Ishikawa (cell line): ENCODE measurements at regions not wholly inside any gene's neighbourhood (a gene's known extent, or its start where the extent isn't known, plus 50 kb on each side); places are given as distances from the start of the nearest gene placed in this dataset.

Experiments
- CEBPB ChIP-seq: IDR thresholded peaks from 2 replicates; pipeline ENCODE4 v1.6.1; 2012
- CREB1 ChIP-seq: IDR thresholded peaks from 2 replicates; pipeline ENCODE4 v1.6.1; 2012; ENCODE audit warnings: low read depth
- EGR1 ChIP-seq: IDR thresholded peaks from 2 replicates; pipeline ENCODE4 v1.6.1; 2012
- EP300 ChIP-seq: IDR thresholded peaks from 2 replicates; pipeline ENCODE4 v1.6.1; 2012; ENCODE audit warnings: borderline replicate concordance
- FOXM1 ChIP-seq: IDR thresholded peaks from 2 replicates; pipeline ENCODE4 v1.6.1; 2012; ENCODE audit warnings: low read depth, borderline replicate concordance
- RAD21 ChIP-seq: IDR thresholded peaks from 2 replicates; pipeline ENCODE4 v1.6.1; 2012; ENCODE audit warnings: low read depth
- TAF1 ChIP-seq: IDR thresholded peaks from 2 replicates; pipeline ENCODE4 v1.6.1; 2012; ENCODE audit warnings: low read depth, mild to moderate bottlenecking
- TCF12 ChIP-seq: IDR thresholded peaks from 2 replicates; pipeline ENCODE4 v1.6.1; 2012; ENCODE audit warnings: low read depth
- TEAD4 ChIP-seq: IDR thresholded peaks from 2 replicates; pipeline ENCODE4 v1.6.1; 2012
- USF1 ChIP-seq: IDR thresholded peaks from 2 replicates; pipeline ENCODE4 v1.6.1; 2012
- YY1 ChIP-seq: IDR thresholded peaks from 2 replicates; pipeline ENCODE4 v1.6.1; 2012; ENCODE audit warnings: low read depth
- TF ChIP-seq, protein P1 (sequence below): IDR thresholded peaks from 2 replicates; pipeline ENCODE4 v1.6.1; 2012
- TF ChIP-seq, protein P2 (sequence below): IDR thresholded peaks from 2 replicates; pipeline ENCODE4 v1.6.1; 2012; ENCODE audit warnings: low read depth, mild to moderate bottlenecking

- no peak for TF ChIP-seq YY1
- TF ChIP-seq EP300 = no peak
- TF ChIP-seq TCF12 = no peak
- no peak for TF ChIP-seq TAF1
- TF ChIP-seq CEBPB = no peak
- TF ChIP-seq, protein P1, sequence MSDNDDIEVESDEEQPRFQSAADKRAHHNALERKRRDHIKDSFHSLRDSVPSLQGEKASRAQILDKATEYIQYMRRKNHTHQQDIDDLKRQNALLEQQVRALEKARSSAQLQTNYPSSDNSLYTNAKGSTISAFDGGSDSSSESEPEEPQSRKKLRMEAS = no peak
- no peak for TF ChIP-seq RAD21
- no peak for TF ChIP-seq TEAD4
- TF ChIP-seq, protein P2, sequence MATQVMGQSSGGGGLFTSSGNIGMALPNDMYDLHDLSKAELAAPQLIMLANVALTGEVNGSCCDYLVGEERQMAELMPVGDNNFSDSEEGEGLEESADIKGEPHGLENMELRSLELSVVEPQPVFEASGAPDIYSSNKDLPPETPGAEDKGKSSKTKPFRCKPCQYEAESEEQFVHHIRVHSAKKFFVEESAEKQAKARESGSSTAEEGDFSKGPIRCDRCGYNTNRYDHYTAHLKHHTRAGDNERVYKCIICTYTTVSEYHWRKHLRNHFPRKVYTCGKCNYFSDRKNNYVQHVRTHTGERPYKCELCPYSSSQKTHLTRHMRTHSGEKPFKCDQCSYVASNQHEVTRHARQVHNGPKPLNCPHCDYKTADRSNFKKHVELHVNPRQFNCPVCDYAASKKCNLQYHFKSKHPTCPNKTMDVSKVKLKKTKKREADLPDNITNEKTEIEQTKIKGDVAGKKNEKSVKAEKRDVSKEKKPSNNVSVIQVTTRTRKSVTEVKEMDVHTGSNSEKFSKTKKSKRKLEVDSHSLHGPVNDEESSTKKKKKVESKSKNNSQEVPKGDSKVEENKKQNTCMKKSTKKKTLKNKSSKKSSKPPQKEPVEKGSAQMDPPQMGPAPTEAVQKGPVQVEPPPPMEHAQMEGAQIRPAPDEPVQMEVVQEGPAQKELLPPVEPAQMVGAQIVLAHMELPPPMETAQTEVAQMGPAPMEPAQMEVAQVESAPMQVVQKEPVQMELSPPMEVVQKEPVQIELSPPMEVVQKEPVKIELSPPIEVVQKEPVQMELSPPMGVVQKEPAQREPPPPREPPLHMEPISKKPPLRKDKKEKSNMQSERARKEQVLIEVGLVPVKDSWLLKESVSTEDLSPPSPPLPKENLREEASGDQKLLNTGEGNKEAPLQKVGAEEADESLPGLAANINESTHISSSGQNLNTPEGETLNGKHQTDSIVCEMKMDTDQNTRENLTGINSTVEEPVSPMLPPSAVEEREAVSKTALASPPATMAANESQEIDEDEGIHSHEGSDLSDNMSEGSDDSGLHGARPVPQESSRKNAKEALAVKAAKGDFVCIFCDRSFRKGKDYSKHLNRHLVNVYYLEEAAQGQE = no peak
- no peak for TF ChIP-seq EGR1
- TF ChIP-seq USF1 = no peak
- no peak for TF ChIP-seq FOXM1
- TF ChIP-seq CREB1 = no peak
These were observed 125.5 kb downstream of the ANKRD60 start for GRCh38 chr20:58102744-58103516.
